Skeletal muscle tissue (tissue), 3 donors: ENCODE measurements at regions not wholly inside any gene's neighbourhood (a gene's known extent, or its start where the extent isn't known, plus 50 kb on each side); places are given as distances from the start of the nearest gene placed in this dataset.
"Not testable (repeated sequence)": the region's sequence is repeated elsewhere in the genome, so short reads cannot be mapped to it uniquely, and the experiment has no call there.

ENCODE experiments used
- H3K27ac ChIP-seq: one replicate; pipeline ENCODE4 v1.7.0; 2013; ENCODE audit warnings: mild to moderate bottlenecking, low read depth, low read length, inconsistent platforms
- H3K27me3 ChIP-seq, 3 donors: one replicate each; pipeline ENCODE4 v1.7.0; 2013; ENCODE audit warnings: low read length in 3 of 3; ENCODE audit not compliant: control insufficient read depth in 3 of 3, insufficient read depth in 3 of 3
- H3K36me3 ChIP-seq, 3 donors: one replicate each; pipeline ENCODE4 v1.7.0; 2013; ENCODE audit warnings: low read length in 3 of 3; ENCODE audit not compliant: control insufficient read depth in 3 of 3, insufficient read depth in 3 of 3
- H3K4me1 ChIP-seq, 3 donors: one replicate each; pipeline ENCODE4 v1.7.0; 2013; ENCODE audit warnings: low read length in 3 of 3, mild to moderate bottlenecking in 3 of 3; ENCODE audit not compliant: control insufficient read depth in 3 of 3, insufficient read depth in 3 of 3
- H3K4me3 ChIP-seq, 3 donors: one replicate each; pipeline ENCODE4 v1.7.0; 2013; ENCODE audit warnings: low read length in 3 of 3
- H3K9ac ChIP-seq, 3 donors: one replicate each; pipeline ENCODE4 v1.7.0; 2013; ENCODE audit warnings: low read length in 3 of 3, mild to moderate bottlenecking in 3 of 3, moderate library complexity in 2 of 3, low read depth in 1 of 3
- H3K9me3 ChIP-seq, 3 donors: one replicate each; pipeline ENCODE4 v1.7.0; 2013; ENCODE audit warnings: low read length in 3 of 3; ENCODE audit not compliant: control insufficient read depth in 3 of 3
- donor health status: Osteomylitis.

DNA sequence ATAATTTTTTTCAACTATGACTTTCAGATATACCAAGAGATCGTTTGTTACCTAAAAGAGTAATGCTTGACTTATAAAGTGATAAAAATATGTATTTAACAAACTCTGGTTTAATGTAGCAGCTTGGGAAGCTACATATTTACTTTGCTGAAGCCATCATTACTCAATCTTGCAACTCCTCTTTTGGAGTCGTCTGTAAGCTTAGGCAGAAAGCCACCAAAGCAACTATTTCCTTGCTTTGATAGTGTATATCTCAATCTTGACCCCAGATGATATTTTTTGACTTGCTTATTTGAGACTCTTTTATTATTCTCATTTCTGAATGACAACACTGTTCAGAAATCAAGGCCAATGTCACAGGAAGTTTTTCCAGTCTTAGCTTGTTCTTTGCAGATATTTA, 183.0 kb downstream of the SAMD5 start:
- H3K4me1 ChIP-seq, result no peaks in the 10 kb centered on the region
- no peaks in the 10 kb centered on the region for H3K27me3 ChIP-seq
- H3K36me3 ChIP-seq, result no peaks in the 10 kb centered on the region
- H3K4me3 ChIP-seq, result no peak overlapping the region
- no peak overlapping the region for H3K9ac ChIP-seq
- H3K9me3 ChIP-seq, result no peaks in the 10 kb centered on the region
- H3K27ac ChIP-seq, result no peak overlapping the region

GRCh38 chr6:147693181-147693580, 184.7 kb downstream of the SAMD5 start:
- Histone ChIP-seq H3K4me3 (no peak overlapping the region), H3K4me1 (no peaks in the 10 kb centered on the region), H3K27ac (no peak overlapping the region), H3K27me3 (no peaks in the 10 kb centered on the region), H3K36me3 (no peaks in the 10 kb centered on the region), H3K9me3 (no peaks in the 10 kb centered on the region), H3K9ac (no peak overlapping the region)

DNA sequence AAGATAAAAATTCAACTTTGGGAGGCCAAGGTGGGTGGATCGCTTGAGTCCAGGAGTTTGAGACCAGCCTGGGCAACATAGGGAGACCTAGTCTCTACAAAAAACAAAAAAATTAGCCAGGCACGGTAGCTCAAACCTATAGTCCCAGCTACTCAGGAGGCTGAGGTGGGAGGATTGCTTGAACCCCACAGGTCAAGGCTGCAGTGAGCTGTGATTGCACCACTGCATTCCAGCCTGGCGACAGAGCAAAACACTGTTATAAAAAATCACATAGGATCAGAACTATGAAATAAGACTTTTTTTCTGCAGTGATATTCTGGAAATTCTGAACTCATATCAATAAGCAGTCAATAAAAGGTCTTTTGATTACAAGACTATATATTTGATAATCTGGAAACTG, 186.1 kb downstream of the SAMD5 start:
- H3K4me1 ChIP-seq, H3K27me3 ChIP-seq, H3K36me3 ChIP-seq, H3K9ac ChIP-seq, H3K27ac ChIP-seq, H3K4me3 ChIP-seq, H3K9me3 ChIP-seq: not testable (repeated sequence)

GRCh38 chr6:147695819-147696218, 187.3 kb downstream of the SAMD5 start:
- Histone ChIP-seq H3K4me1 (no peaks in the 10 kb centered on the region), H3K27me3 (no peaks in the 10 kb centered on the region), H3K9me3 (no peaks in the 10 kb centered on the region), H3K36me3 (no peaks in the 10 kb centered on the region), H3K27ac (no peak overlapping the region), H3K4me3 (no peak overlapping the region), H3K9ac (no peak overlapping the region)

GRCh38 chr6:147699140-147699539, 190.7 kb downstream of the SAMD5 start:
- H3K9me3 ChIP-seq, result no peaks in the 10 kb centered on the region
- H3K36me3 ChIP-seq, result no peaks in the 10 kb centered on the region
- no peaks in the 10 kb centered on the region for H3K4me1 ChIP-seq
- no peak overlapping the region for H3K4me3 ChIP-seq
- H3K27ac ChIP-seq, result no peak overlapping the region
- H3K27me3 ChIP-seq, result no peaks in the 10 kb centered on the region
- no peak overlapping the region for H3K9ac ChIP-seq

DNA sequence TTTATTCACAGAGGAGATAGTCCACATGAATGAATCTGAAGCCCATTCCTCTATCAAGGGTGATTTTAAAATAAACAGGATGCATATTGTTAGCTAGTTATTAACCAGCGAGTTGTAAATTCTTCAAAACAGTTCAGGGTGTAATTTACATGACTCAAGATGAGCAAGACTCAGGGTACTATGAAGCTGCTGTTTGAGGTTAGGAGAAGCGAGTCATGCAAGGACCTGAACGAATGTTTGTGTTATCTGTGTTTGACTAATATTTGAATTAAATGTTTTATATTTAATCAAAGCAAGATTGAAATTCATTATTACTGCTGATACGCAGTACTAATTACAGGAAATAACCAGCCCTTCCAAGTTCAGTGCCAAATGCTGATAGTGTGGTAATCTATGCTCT, 191.1 kb downstream of the SAMD5 start:
- Histone ChIP-seq H3K9me3 (no peaks in the 10 kb centered on the region), H3K36me3 (no peaks in the 10 kb centered on the region), H3K9ac (no peak overlapping the region), H3K27ac (no peak overlapping the region), H3K4me1 (no peaks in the 10 kb centered on the region), H3K4me3 (no peak overlapping the region), H3K27me3 (no peaks in the 10 kb centered on the region)

DNA sequence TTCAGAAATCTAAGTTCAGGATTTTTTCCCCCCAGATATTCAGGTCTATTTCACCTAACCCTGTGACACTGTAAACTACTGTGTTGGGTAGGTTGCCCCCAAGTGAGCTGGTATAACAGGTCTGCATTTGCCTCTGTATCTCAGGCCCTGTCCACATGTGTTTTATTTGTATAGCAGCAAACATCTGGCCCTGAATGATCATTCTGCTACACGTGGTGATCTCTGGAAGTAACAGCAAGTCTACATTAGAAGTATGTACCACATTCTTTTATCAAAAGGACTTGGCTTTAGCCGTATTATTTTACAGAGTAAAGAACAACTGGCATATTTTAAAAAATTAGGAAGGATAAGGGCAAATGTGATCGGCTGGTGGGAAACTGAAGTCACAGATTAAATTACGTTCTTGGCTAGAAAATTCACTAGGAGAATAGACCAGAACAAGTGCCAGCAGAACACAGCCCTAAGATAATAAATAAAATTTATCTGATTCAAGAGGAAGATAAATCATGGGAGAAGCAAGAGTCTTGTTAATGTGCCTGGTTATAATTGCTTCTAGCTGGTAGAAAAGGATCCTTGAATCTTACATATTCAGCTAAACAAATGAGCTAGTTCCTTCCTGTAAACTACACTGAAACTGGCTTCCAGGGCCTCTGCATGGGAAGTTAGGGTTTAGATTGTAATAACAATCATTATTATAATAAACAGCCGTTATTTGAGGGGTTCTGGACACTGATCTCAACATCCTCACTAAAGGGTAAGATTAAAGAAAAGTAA, 192.1 kb downstream of the SAMD5 start:
- H3K27ac ChIP-seq, result no peak overlapping the region
- no peaks in the 10 kb centered on the region for H3K27me3 ChIP-seq
- H3K9ac ChIP-seq, result no peak overlapping the region
- H3K4me3 ChIP-seq, result no peak overlapping the region
- H3K36me3 ChIP-seq, result no peaks in the 10 kb centered on the region
- no peaks in the 10 kb centered on the region for H3K9me3 ChIP-seq
- H3K4me1 ChIP-seq, result no peaks in the 10 kb centered on the region

- Histone ChIP-seq H3K4me1 (no peaks in the 10 kb centered on the region), H3K27ac (no peak overlapping the region), H3K9me3 (no peaks in the 10 kb centered on the region), H3K36me3 (no peaks in the 10 kb centered on the region), H3K27me3 (no peaks in the 10 kb centered on the region), H3K4me3 (no peak overlapping the region), H3K9ac (no peak overlapping the region)
Measured at GRCh38 chr6:147704691-147705090, 196.2 kb downstream of the SAMD5 start.

GRCh38 chr6:147707524-147707923, 199.0 kb downstream of the SAMD5 start:
- Histone ChIP-seq H3K9ac (no peak overlapping the region), H3K36me3 (no peaks in the 10 kb centered on the region), H3K27ac (no peak overlapping the region), H3K9me3 (no peaks in the 10 kb centered on the region), H3K4me3 (no peak overlapping the region), H3K4me1 (no peaks in the 10 kb centered on the region), H3K27me3 (no peaks in the 10 kb centered on the region)

DNA sequence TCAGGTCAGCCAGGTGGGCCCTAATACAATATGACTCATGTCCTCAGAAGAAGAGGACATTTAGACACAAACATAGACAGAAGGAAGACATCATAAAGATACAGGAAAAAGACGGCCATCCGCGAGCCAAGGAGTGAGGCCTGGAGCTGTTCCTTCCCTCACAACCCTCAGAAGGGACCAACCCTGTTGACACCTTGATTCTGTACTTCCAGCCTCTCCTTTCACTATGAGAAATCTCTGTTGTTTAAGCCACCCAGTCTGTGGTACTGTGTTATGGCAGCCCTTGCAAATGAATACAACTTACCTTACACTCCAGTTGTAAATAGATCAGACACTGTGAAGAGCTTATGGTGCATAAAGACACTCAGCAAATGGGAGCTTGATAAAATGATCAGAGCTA, 199.7 kb downstream of the SAMD5 start:
- H3K27me3 ChIP-seq, result no peaks in the 10 kb centered on the region
- no peaks in the 10 kb centered on the region for H3K9me3 ChIP-seq
- no peaks in the 10 kb centered on the region for H3K4me1 ChIP-seq
- no peaks in the 10 kb centered on the region for H3K36me3 ChIP-seq
- no peak overlapping the region for H3K9ac ChIP-seq
- no peak overlapping the region for H3K4me3 ChIP-seq
- H3K27ac ChIP-seq, result no peak overlapping the region
